Endothelial cell of umbilical vein (primary cell): ENCODE measurements at regions not wholly inside any gene's neighbourhood (a gene's known extent, or its start where the extent isn't known, plus 50 kb on each side); places are given as distances from the start of the nearest gene placed in this dataset.

Experiments used
- BruUV-seq: library from RNA; stranded (reverse); fragments of 400-500 nt; replicated peaks from 2 replicates; lab custom pipeline; 2021; lab: Mats Ljungman, UMichigan
- CTCF ChIA-PET: fragments of 300-600, 350-600 bp; sonication (Branson Sonifier 250); formaldehyde crosslinking; loops from one replicate; lab custom pipeline; 2021; ENCODE audit warnings: antibody characterized with exemption, inconsistent platforms; lab: Charles Lee
- POLR2A ChIA-PET: fragments of 300-600, 350-600 bp; sonication (Branson Sonifier 250); formaldehyde crosslinking; loops from one replicate; lab custom pipeline; 2021; ENCODE audit warnings: antibody characterized with exemption, inconsistent platforms; lab: Charles Lee
- DNase-seq: peaks from one replicate; pipeline ENCODE4 v3.0.0-alpha.2; 2011; ENCODE audit warnings: low read depth, low spot score
- FAIRE-seq: peaks from 2 replicates; lab custom pipeline; 2011; peaks lifted over from hg19 to GRCh38; lab: Jason Lieb, UNC
- H2AFZ ChIP-seq: 2 replicates; pipeline ENCODE4 v1.6.0; 2012; ENCODE audit warnings: low read depth, low read length, control low read depth, inconsistent platforms
- H3K27ac ChIP-seq: 2 replicates; pipeline ENCODE4 v1.5.1; 2011; ENCODE audit warnings: low read depth, mild to moderate bottlenecking, control low read depth, low read length, moderate library complexity; ENCODE audit not compliant: insufficient read depth
- H3K27me3 ChIP-seq, 2 experiments: 2 replicates each; pipeline versions ENCODE4 v1.6.0 to v1.6.1; 2011; ENCODE audit warnings: low read length in 2 of 2, mixed read lengths in 1 of 2; ENCODE audit not compliant: control insufficient read depth in 2 of 2, insufficient read depth in 2 of 2
- H3K36me3 ChIP-seq, 2 experiments: 2 replicates in 1 of 2; 3 replicates in 1 of 2; pipeline ENCODE4 v1.5.1; 2011; ENCODE audit warnings: low read length in 2 of 2, mild to moderate bottlenecking in 1 of 2, moderate library complexity in 1 of 2; ENCODE audit not compliant: control insufficient read depth in 2 of 2, insufficient read depth in 2 of 2; ENCODE audit errors: extremely low read depth in 1 of 2
- H3K4me1 ChIP-seq: 3 replicates; pipeline ENCODE4 v1.5.1; 2011; ENCODE audit warnings: mild to moderate bottlenecking, low read length; ENCODE audit not compliant: control insufficient read depth, insufficient read depth; ENCODE audit errors: extremely low read depth
- H3K4me2 ChIP-seq: 2 replicates; pipeline ENCODE4 v1.6.1; 2011; ENCODE audit warnings: low read length, control low read depth, mixed read lengths; ENCODE audit not compliant: insufficient read depth
- H3K4me3 ChIP-seq, 3 experiments: fragments of 200-600 bp in 1 of 3; sonication (generic), shearing (Covaris generic) in 1 of 3; replicated peaks in 1 of 3; 2 replicates each; pipeline ENCODE4 v1.5.1; 2011 to 2016; ENCODE audit warnings: control low read depth in 3 of 3, low read length in 3 of 3, mild to moderate bottlenecking in 2 of 3, inconsistent platforms in 1 of 3, low read depth in 1 of 3, moderate library complexity in 1 of 3; ENCODE audit not compliant: insufficient read depth in 1 of 3
- H3K79me2 ChIP-seq: 2 replicates; pipeline ENCODE4 v1.6.0; 2012; ENCODE audit warnings: low read length, inconsistent platforms; ENCODE audit not compliant: control insufficient read depth, insufficient read depth
- H3K9ac ChIP-seq: replicated peaks from 2 replicates; pipeline ENCODE3; 2011; ENCODE audit warnings: low read length, control low read depth; ENCODE audit not compliant: insufficient read depth; ENCODE audit errors: extremely low read depth
- H3K9me1 ChIP-seq: replicated peaks from 3 replicates; pipeline ENCODE4 v1.6.0; 2011; ENCODE audit warnings: mild to moderate bottlenecking, low read length; ENCODE audit not compliant: control insufficient read depth, insufficient read depth; ENCODE audit errors: extremely low read depth
- H3K9me3 ChIP-seq: replicated peaks from 2 replicates; pipeline ENCODE4 v1.5.1; 2012; ENCODE audit warnings: low read length, inconsistent platforms; ENCODE audit not compliant: control insufficient read depth, insufficient read depth
- H4K20me1 ChIP-seq: replicated peaks from 2 replicates; pipeline ENCODE3; 2011; ENCODE audit warnings: mild to moderate bottlenecking, low read length; ENCODE audit not compliant: control insufficient read depth, insufficient read depth; ENCODE audit errors: extremely low read depth
- CTCF ChIP-seq, 2 donors: IDR thresholded peaks; 1 replicate in 1 of 2; 2 replicates in 1 of 2; pipeline ENCODE4 v1.5.1; 2011; ENCODE audit warnings: low read length in 2 of 2, mild to moderate bottlenecking in 2 of 2, moderate library complexity in 2 of 2, control low read depth in 1 of 2, inconsistent platforms in 1 of 2, low read depth in 1 of 2; ENCODE audit not compliant: insufficient read depth in 1 of 2; ENCODE audit errors: extremely low read depth in 1 of 2
- EZH2 ChIP-seq: IDR thresholded peaks from 2 replicates; pipeline ENCODE4 v1.6.1; 2012; ENCODE audit warnings: borderline replicate concordance, low read depth, mild to moderate bottlenecking, moderate library complexity, low read length, inconsistent platforms; ENCODE audit not compliant: severe bottlenecking
- GATA2 ChIP-seq: IDR thresholded peaks from 2 replicates; pipeline ENCODE4 v1.7.0; 2011; ENCODE audit warnings: low read depth, mild to moderate bottlenecking, moderate library complexity, mixed read lengths, low read length; ENCODE audit not compliant: insufficient read length, insufficient read depth
- JUN ChIP-seq: IDR thresholded peaks from 2 replicates; pipeline ENCODE4 v1.6.1; 2011; ENCODE audit warnings: borderline replicate concordance, low read depth; ENCODE audit not compliant: insufficient read length, insufficient read depth
- POLR2AphosphoS5 ChIP-seq: IDR thresholded peaks from 2 replicates; pipeline ENCODE4 v1.6.1; 2012; ENCODE audit warnings: low read depth, mild to moderate bottlenecking, control low read depth, low read length, moderate library complexity; ENCODE audit not compliant: insufficient read depth
- dilution Hi-C: fragments of 300-500 bp; cut with MboI; formaldehyde crosslinking; loops from one replicate; pipeline ENCODE4 v1.15.0; 2019; ENCODE audit warnings: low sequenced_read_pairs; ENCODE audit not compliant: extremely low pct_ligation_motif_present
- intact Hi-C: fragments of 100-400 bp; cut with micrococcal nuclease; formaldehyde crosslinking; loops from one replicate; pipeline ENCODE4 v1.10.0; 2022

DNA sequence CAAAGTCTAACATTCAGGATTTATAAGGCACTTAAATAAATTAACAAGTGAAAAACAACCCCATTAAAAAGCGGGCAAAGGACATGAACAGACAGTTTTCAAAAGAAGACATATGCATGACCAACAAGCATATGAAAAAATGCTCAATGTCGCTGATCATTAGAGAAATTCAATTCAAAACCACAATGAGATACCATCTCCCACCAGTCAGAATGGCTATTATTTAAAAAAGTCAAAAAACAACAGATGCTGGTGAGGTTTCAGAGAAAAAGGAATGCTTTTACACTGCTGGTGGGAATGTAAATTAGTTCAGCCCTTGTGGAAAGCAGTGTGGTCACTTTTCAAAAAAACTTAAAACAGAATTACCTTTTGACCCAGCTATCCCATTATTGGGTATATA lies 60.7 kb upstream of the BDKRB2 start:
- H3K79me2 ChIP-seq = no peaks in the 10 kb centered on the region
- ChIA-PET CTCF (no interaction called here), POLR2A (no interaction called here)
- H3K27me3 ChIP-seq = no peaks in the 10 kb centered on the region
- H3K36me3 ChIP-seq = no peaks in the 10 kb centered on the region
- no peak overlapping the region for H3K9ac ChIP-seq
- TF ChIP-seq EZH2 = no peak
- no peak for TF ChIP-seq GATA2
- TF ChIP-seq JUN = no peak
- no peak for TF ChIP-seq POLR2AphosphoS5
- TF ChIP-seq CTCF (IDR thresholded peaks at IDR 0.05; ENCODE audit: extremely low read depth in 1 of 2, insufficient read depth in 1 of 2, low read depth in 1 of 2, low read length in 2 of 2) = no peak
- dilution Hi-C loops (no loop called here), intact Hi-C loops (no loop called here)
- no TSS peak for BruUV-seq
- H3K4me2 ChIP-seq = no peak overlapping the region
- DNase-seq = no peak
- no peak overlapping the region for H3K27ac ChIP-seq
- no peak for FAIRE-seq
- no peak overlapping the region for H2AFZ ChIP-seq
- H3K4me1 ChIP-seq = peaks cover 4% of the 10 kb centered on the region
- H4K20me1 ChIP-seq = no peaks in the 10 kb centered on the region
- no peak overlapping the region for H3K4me3 ChIP-seq
- no peaks in the 10 kb centered on the region for H3K9me3 ChIP-seq
- H3K9me1 ChIP-seq = no peaks in the 10 kb centered on the region
